ENCODE measurements at regions not wholly inside any gene's neighbourhood (a gene's known extent, or its start where the extent isn't known, plus 50 kb on each side); places are given as distances from the start of the nearest gene placed in this dataset.
A peak's percentile ranks its signal among the peaks of the same experiment; 100 is the strongest.

DNA sequence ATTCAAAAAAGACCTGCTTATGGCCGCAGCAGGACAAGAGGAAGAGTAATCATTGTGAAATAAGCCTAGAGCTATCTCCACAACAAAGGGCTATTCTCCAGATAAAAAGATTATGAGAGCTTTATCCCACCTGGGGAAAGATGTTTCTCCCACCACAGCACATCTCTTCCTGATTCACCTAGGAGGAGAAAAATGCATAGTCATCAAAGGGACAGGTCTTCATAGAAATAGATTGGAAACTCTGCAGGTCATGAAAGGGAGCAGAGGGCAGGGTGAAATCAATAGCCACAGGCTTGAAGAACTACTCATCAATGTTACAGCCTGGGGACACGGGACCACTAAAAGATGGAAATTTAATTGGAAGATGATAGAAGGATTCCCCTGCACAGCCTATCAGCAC lies 453.8 kb upstream of the TMEM132C start:
- TF ChIP-seq, protein P1, sequence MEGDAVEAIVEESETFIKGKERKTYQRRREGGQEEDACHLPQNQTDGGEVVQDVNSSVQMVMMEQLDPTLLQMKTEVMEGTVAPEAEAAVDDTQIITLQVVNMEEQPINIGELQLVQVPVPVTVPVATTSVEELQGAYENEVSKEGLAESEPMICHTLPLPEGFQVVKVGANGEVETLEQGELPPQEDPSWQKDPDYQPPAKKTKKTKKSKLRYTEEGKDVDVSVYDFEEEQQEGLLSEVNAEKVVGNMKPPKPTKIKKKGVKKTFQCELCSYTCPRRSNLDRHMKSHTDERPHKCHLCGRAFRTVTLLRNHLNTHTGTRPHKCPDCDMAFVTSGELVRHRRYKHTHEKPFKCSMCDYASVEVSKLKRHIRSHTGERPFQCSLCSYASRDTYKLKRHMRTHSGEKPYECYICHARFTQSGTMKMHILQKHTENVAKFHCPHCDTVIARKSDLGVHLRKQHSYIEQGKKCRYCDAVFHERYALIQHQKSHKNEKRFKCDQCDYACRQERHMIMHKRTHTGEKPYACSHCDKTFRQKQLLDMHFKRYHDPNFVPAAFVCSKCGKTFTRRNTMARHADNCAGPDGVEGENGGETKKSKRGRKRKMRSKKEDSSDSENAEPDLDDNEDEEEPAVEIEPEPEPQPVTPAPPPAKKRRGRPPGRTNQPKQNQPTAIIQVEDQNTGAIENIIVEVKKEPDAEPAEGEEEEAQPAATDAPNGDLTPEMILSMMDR (IDR thresholded peaks at IDR 0.05): no peak
- no peaks in the 10 kb centered on the region for H3K9me3 ChIP-seq
- H3K27ac ChIP-seq: no peak overlapping the region
- peaks cover 4 to 20% of the 10 kb centered on the region in 2 donors for H3K4me1 ChIP-seq (ENCODE audit: control insufficient read depth in 1 of 2, low read depth in 2 of 2)
- no peaks in the 10 kb centered on the region for H3K27me3 ChIP-seq (replicated peaks; ENCODE audit: insufficient read depth)
- ATAC-seq (ENCODE audit: insufficient number of reproducible peaks, low FRiP score, low read depth) (no peak), DNase-seq (ENCODE audit: low spot score) (no peak)
- H3K4me3 ChIP-seq: no peak overlapping the region
- H3K36me3 ChIP-seq: no peaks in the 10 kb centered on the region

DNA sequence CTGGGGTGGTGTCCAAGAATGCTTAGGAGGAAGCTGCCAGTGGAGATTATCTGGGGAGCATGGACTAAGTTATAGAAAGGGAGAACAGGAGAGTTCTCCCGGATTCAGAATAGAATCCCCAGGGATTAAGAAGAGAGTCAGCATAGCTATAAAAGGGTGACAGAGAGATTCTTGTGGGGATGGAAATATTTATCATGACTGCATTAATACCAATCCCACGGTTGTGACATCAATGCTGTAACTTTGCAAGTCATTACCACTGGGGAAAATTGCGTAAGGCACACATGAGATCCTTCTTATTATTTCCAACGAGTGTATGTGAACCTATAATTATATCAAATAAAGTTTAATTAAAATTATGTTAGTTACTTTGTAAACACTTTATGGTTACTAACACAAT lies 447.9 kb upstream of the TMEM132C start:
- DNase-seq (ENCODE audit: low spot score) (no peak), ATAC-seq (ENCODE audit: insufficient number of reproducible peaks, low FRiP score, low read depth) (no peak)
- H3K4me1 ChIP-seq (ENCODE audit: control insufficient read depth in 1 of 2, low read depth in 2 of 2): peaks cover 0 to 20% of the 10 kb centered on the region in 2 donors
- H3K27ac ChIP-seq: no peak overlapping the region
- no peak overlapping the region for H3K4me3 ChIP-seq
- no peaks in the 10 kb centered on the region for H3K9me3 ChIP-seq
- TF ChIP-seq, protein P1 (IDR thresholded peaks at IDR 0.05): no peak
- H3K27me3 ChIP-seq (replicated peaks; ENCODE audit: insufficient read depth): no peaks in the 10 kb centered on the region
- no peaks in the 10 kb centered on the region for H3K36me3 ChIP-seq

DNA sequence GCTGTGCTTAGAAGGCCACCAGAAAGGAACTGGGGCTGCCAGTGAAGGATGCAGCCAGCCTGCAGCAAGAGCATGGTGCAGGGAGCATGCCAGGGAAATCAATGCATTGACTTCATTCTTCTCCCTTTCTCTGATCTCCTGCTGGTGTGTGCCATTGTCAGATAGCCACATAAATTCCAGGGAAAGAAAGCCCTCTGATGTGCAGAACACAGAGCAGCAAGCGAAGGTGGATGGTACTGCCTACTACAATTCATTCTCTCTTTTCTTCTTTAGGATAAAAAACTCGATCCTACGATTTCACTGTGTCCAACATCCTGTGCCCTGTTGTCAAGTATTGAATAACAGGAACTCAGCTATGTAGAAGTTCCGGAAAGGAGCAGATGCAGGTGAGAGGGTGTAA lies 446.7 kb upstream of the TMEM132C start:
- Histone ChIP-seq H3K4me3 (no peak overlapping the region), H3K4me1 (ENCODE audit: control insufficient read depth in 1 of 2, low read depth in 2 of 2) (peaks cover 0 to 20% of the 10 kb centered on the region in 2 donors), H3K27me3 (replicated peaks; ENCODE audit: insufficient read depth) (no peaks in the 10 kb centered on the region), H3K9me3 (no peaks in the 10 kb centered on the region), H3K27ac (no peak overlapping the region), H3K36me3 (no peaks in the 10 kb centered on the region)
- TF ChIP-seq, protein P1 (IDR thresholded peaks at IDR 0.05): no peak
- ATAC-seq (ENCODE audit: insufficient number of reproducible peaks, low FRiP score, low read depth) (no peak), DNase-seq (ENCODE audit: low spot score) (no peak)

DNA sequence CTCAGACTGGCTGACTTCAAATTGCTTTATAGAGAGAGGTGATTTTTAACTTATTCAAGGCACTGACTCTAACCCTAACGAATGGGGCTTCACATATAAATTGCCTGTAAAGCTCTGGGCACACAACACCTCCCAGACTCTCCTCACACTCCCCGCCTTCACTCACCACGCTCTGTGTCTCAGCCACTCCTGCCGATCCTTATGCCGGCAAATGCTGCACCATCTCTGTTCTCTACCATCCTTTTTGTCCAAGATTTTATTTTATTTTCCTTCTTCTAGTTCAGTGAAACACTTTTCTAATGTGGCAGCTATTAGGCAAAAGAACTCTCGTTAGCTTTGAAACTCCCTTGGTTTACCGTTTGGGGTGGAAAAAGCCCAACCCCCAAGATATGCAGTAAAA lies 446.1 kb upstream of the TMEM132C start:
- Histone ChIP-seq H3K36me3 (no peaks in the 10 kb centered on the region), H3K4me1 (ENCODE audit: control insufficient read depth in 1 of 2, low read depth in 2 of 2) (peaks cover 0 to 20% of the 10 kb centered on the region in 2 donors), H3K4me3 (no peak overlapping the region)

DNA sequence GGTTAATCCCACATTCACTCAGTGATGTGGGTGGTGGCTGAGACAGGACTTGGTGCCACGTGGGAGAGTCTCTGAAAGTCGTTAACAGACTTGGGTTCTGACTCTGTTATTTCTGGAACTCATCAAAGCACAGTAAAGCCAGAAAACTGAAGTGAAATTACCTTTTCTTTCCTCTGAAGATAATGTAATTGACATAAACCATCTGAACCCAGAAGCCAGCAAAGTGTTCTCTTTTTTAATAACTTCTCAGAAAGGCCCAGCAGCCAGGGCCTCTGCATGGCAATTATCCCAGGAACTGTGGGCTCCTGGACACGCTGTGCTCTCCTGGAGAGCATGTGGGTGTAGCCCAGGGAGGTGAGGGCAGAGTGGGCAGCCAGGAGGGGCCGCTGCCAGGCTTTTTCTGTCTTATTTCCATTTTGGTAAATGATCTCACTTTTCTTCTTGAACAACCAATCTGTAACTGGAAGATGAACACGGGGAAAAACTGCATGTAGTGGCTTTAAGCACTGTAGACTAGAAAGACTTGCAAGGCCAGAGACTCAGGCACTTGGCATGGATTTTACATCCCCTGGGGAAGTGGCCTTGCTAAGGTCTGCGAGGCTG lies 444.1 kb upstream of the TMEM132C start:
- H3K4me3 ChIP-seq: no peak overlapping the region
- ATAC-seq (ENCODE audit: insufficient number of reproducible peaks, low FRiP score, low read depth): peak; percentile 69
- no peaks in the 10 kb centered on the region for H3K36me3 ChIP-seq
- no peaks in the 10 kb centered on the region for H3K27me3 ChIP-seq (replicated peaks; ENCODE audit: insufficient read depth)
- peak; percentile 33 for DNase-seq (ENCODE audit: low spot score)
- peaks cover 0 to 20% of the 10 kb centered on the region in 2 donors for H3K4me1 ChIP-seq (ENCODE audit: control insufficient read depth in 1 of 2, low read depth in 2 of 2)
- TF ChIP-seq, protein P1 (IDR thresholded peaks at IDR 0.05): no peak
- peak overlapping the region; percentile 62 to 71 for H3K27ac ChIP-seq
- no peaks in the 10 kb centered on the region for H3K9me3 ChIP-seq

More for the DNA sequence above, 446.1 kb upstream of the TMEM132C start:
- TF ChIP-seq, protein P1 (IDR thresholded peaks at IDR 0.05): no peak
- DNase-seq (ENCODE audit: low spot score) (no peak), ATAC-seq (ENCODE audit: insufficient number of reproducible peaks, low FRiP score, low read depth) (no peak)
- Histone ChIP-seq H3K27ac (no peak overlapping the region), H3K9me3 (no peaks in the 10 kb centered on the region), H3K27me3 (replicated peaks; ENCODE audit: insufficient read depth) (no peaks in the 10 kb centered on the region)
